ENCODE measurements at regions not wholly inside any gene's neighbourhood (a gene's known extent, or its start where the extent isn't known, plus 50 kb on each side); places are given as distances from the start of the nearest gene placed in this dataset.
"Not testable (repeated sequence)": the region's sequence is repeated elsewhere in the genome, so short reads cannot be mapped to it uniquely, and the experiment has no call there.

GRCh38 chr20:17866234-17867001 is 102.2 kb downstream of the SNX5 start:
- TF ChIP-seq EZH2phosphoT487 (IDR thresholded peaks at IDR 0.05; ENCODE audit: low read depth) (no peak), CTCF (IDR thresholded peaks at IDR 0.05; ENCODE audit: low read depth, low read length) (no peak)
- H3K4me2 ChIP-seq (ENCODE audit: low read length), result no peak overlapping the region
- H3K4me1 ChIP-seq (ENCODE audit: low read length), result no peaks in the 10 kb centered on the region
- no peak overlapping the region for H2AFZ ChIP-seq (ENCODE audit: low read depth, low read length)
- H4K20me1 ChIP-seq (ENCODE audit: insufficient read depth, low read length), result no peaks in the 10 kb centered on the region
- no peaks in the 10 kb centered on the region for H3K36me3 ChIP-seq (replicated peaks; ENCODE audit: low read depth, low read length)
- H3K27ac ChIP-seq (ENCODE audit: low read length), result no peak overlapping the region
- no peaks in the 10 kb centered on the region for H3K79me2 ChIP-seq (ENCODE audit: low read length)
- peaks cover 70% of the 10 kb centered on the region for H3K27me3 ChIP-seq (ENCODE audit: low read depth, low read length)
- no peak overlapping the region for H3K4me3 ChIP-seq (ENCODE audit: low read length)
- H3K9me3 ChIP-seq (ENCODE audit: insufficient read depth, low read length), result no peaks in the 10 kb centered on the region
- no peak overlapping the region for H3K9ac ChIP-seq (ENCODE audit: low read length)

- Histone ChIP-seq H2AFZ (ENCODE audit: low read depth, low read length) (no peak overlapping the region), H3K9me3 (ENCODE audit: insufficient read depth, low read length) (no peaks in the 10 kb centered on the region), H3K4me3 (ENCODE audit: low read length) (no peak overlapping the region), H3K4me2 (ENCODE audit: low read length) (no peak overlapping the region), H3K9ac (ENCODE audit: low read length) (no peak overlapping the region), H3K79me2 (ENCODE audit: low read length) (no peaks in the 10 kb centered on the region), H3K27me3 (ENCODE audit: low read depth, low read length) (peaks cover 71% of the 10 kb centered on the region), H3K4me1 (ENCODE audit: low read length) (peaks cover 14% of the 10 kb centered on the region), H3K36me3 (replicated peaks; ENCODE audit: low read depth, low read length) (no peaks in the 10 kb centered on the region), H3K27ac (ENCODE audit: low read length) (no peak overlapping the region), H4K20me1 (ENCODE audit: insufficient read depth, low read length) (no peaks in the 10 kb centered on the region)
- TF ChIP-seq EZH2phosphoT487 (IDR thresholded peaks at IDR 0.05; ENCODE audit: low read depth) (no peak), CTCF (IDR thresholded peaks at IDR 0.05; ENCODE audit: low read depth, low read length) (no peak)
Observed at GRCh38 chr20:17863577-17864292, 104.9 kb downstream of the SNX5 start.

- Histone ChIP-seq H3K79me2 (ENCODE audit: low read length) (no peaks in the 10 kb centered on the region), H3K4me2 (ENCODE audit: low read length) (no peak overlapping the region), H2AFZ (ENCODE audit: low read depth, low read length) (no peak overlapping the region), H3K9me3 (ENCODE audit: insufficient read depth, low read length) (no peaks in the 10 kb centered on the region), H3K27ac (ENCODE audit: low read length) (no peak overlapping the region), H3K36me3 (replicated peaks; ENCODE audit: low read depth, low read length) (no peaks in the 10 kb centered on the region), H3K4me3 (ENCODE audit: low read length) (no peak overlapping the region), H4K20me1 (ENCODE audit: insufficient read depth, low read length) (no peaks in the 10 kb centered on the region), H3K4me1 (ENCODE audit: low read length) (peaks cover 14% of the 10 kb centered on the region), H3K9ac (ENCODE audit: low read length) (no peak overlapping the region), H3K27me3 (ENCODE audit: low read depth, low read length) (peaks cover 65% of the 10 kb centered on the region)
- TF ChIP-seq EZH2phosphoT487 (IDR thresholded peaks at IDR 0.05; ENCODE audit: low read depth), result no peak
- TF ChIP-seq CTCF (IDR thresholded peaks at IDR 0.05; ENCODE audit: low read depth, low read length), result no peak
Observed at GRCh38 chr20:17863209-17863576, 105.4 kb downstream of the SNX5 start.

GRCh38 chr20:17862171-17862570 is 106.4 kb downstream of the SNX5 start:
- Histone ChIP-seq H3K4me2 (ENCODE audit: low read length) (no peak overlapping the region), H3K9me3 (ENCODE audit: insufficient read depth, low read length) (peaks cover 4% of the 10 kb centered on the region; the same call in 1 of the 2 replicates), H3K4me3 (ENCODE audit: low read length) (no peak overlapping the region), H3K4me1 (ENCODE audit: low read length) (peaks cover 15% of the 10 kb centered on the region), H2AFZ (ENCODE audit: low read depth, low read length) (no peak overlapping the region), H3K79me2 (ENCODE audit: low read length) (no peaks in the 10 kb centered on the region), H3K9ac (ENCODE audit: low read length) (no peak overlapping the region), H4K20me1 (ENCODE audit: insufficient read depth, low read length) (no peaks in the 10 kb centered on the region), H3K27ac (ENCODE audit: low read length) (no peak overlapping the region), H3K36me3 (replicated peaks; ENCODE audit: low read depth, low read length) (peaks cover 6% of the 10 kb centered on the region), H3K27me3 (ENCODE audit: low read depth, low read length) (peaks cover 57% of the 10 kb centered on the region)
- no peak for TF ChIP-seq EZH2phosphoT487 (IDR thresholded peaks at IDR 0.05; ENCODE audit: low read depth)
- no peak for TF ChIP-seq CTCF (IDR thresholded peaks at IDR 0.05; ENCODE audit: low read depth, low read length)

GRCh38 chr20:17861620-17862019 is 107.0 kb downstream of the SNX5 start:
- not testable (repeated sequence) for H3K36me3 ChIP-seq (replicated peaks; ENCODE audit: low read depth, low read length); H3K9me3 ChIP-seq (ENCODE audit: insufficient read depth, low read length); H2AFZ ChIP-seq (ENCODE audit: low read depth, low read length); H3K27ac ChIP-seq (ENCODE audit: low read length); H3K4me2 ChIP-seq (ENCODE audit: low read length); H3K9ac ChIP-seq (ENCODE audit: low read length); H4K20me1 ChIP-seq (ENCODE audit: insufficient read depth, low read length); H3K4me3 ChIP-seq (ENCODE audit: low read length); H3K79me2 ChIP-seq (ENCODE audit: low read length)
- peaks cover 51% of the 10 kb centered on the region for H3K27me3 ChIP-seq (ENCODE audit: low read depth, low read length)
- peaks cover 21% of the 10 kb centered on the region for H3K4me1 ChIP-seq (ENCODE audit: low read length)
